ENCODE measurements at regions not wholly inside any gene's neighbourhood (a gene's known extent, or its start where the extent isn't known, plus 50 kb on each side); places are given as distances from the start of the nearest gene placed in this dataset.

- no peak overlapping the region for H3K9ac ChIP-seq (ENCODE audit: insufficient read length)
Measured at GRCh38 chr10:7491949-7492659, 81.3 kb upstream of the SFMBT2 start.

GRCh38 chr10:7491230-7491629, 80.4 kb upstream of the SFMBT2 start:
- TF ChIP-seq FOXP2 (optimal IDR thresholded peaks at IDR 0.05; ENCODE audit: control extremely low read depth, extremely low read length, insufficient read depth): no peak
- no peak for TF ChIP-seq EZH2 (IDR thresholded peaks at IDR 0.05)
- no peak for TF ChIP-seq POLR2AphosphoS5 (IDR thresholded peaks at IDR 0.05; ENCODE audit: borderline replicate concordance, low read depth, low read length)
- Histone ChIP-seq H3K9me3 (ENCODE audit: low read depth, low read length) (no peaks in the 10 kb centered on the region), H3K27ac (no peak overlapping the region), H3K9ac (ENCODE audit: insufficient read length) (no peak overlapping the region), H3K36me3 (ENCODE audit: insufficient read depth, low read length) (no peaks in the 10 kb centered on the region), H3K4me3 (no peak overlapping the region)
- DNase-seq (ENCODE audit: low read depth, low spot score): no peak

More at GRCh38 chr10:7491949-7492659, 81.3 kb upstream of the SFMBT2 start:
- TF ChIP-seq POLR2AphosphoS5 (IDR thresholded peaks at IDR 0.05; ENCODE audit: borderline replicate concordance, low read depth, low read length) (no peak), EZH2 (IDR thresholded peaks at IDR 0.05) (no peak), FOXP2 (optimal IDR thresholded peaks at IDR 0.05; ENCODE audit: control extremely low read depth, extremely low read length, insufficient read depth) (no peak)
- no peak overlapping the region for H3K27ac ChIP-seq
- DNase-seq (ENCODE audit: low read depth, low spot score): no peak
- no peak overlapping the region for H3K4me3 ChIP-seq
- H3K36me3 ChIP-seq (ENCODE audit: insufficient read depth, low read length): no peaks in the 10 kb centered on the region
- no peaks in the 10 kb centered on the region for H3K9me3 ChIP-seq (ENCODE audit: low read depth, low read length)

- TF ChIP-seq EZH2 (IDR thresholded peaks at IDR 0.05): no peak
- Histone ChIP-seq H3K9ac (ENCODE audit: insufficient read length) (no peak overlapping the region), H3K4me3 (no peak overlapping the region), H3K9me3 (ENCODE audit: low read depth, low read length) (no peaks in the 10 kb centered on the region), H3K36me3 (ENCODE audit: insufficient read depth, low read length) (no peaks in the 10 kb centered on the region), H3K27ac (no peak overlapping the region)
- no peak for DNase-seq (ENCODE audit: low read depth, low spot score)
Measured at GRCh38 chr10:7488418-7488829, 77.6 kb upstream of the SFMBT2 start.

DNA sequence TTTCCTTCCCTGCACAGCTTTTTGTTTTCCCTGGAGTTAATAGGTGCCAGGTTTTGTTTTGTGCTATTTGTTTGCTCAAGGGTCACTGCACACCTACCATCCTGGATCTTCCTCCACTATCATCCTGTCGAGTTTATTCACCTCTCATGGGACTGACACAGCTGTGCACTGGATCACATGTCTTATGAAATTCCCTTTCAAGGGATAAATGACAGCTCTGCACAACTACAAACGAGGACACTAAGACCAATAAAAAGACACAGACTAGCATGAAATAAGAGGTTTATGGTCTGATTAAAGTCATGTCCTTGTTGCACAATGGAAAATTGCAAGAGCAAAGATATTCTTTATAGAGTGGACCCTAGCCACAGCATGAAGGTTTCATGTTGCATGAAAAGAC, 76.7 kb upstream of the SFMBT2 start:
- no peak overlapping the region for H3K27ac ChIP-seq
- TF ChIP-seq POLR2AphosphoS5 (IDR thresholded peaks at IDR 0.05; ENCODE audit: borderline replicate concordance, low read depth, low read length) (no peak), FOXP2 (optimal IDR thresholded peaks at IDR 0.05; ENCODE audit: control extremely low read depth, extremely low read length, insufficient read depth) (no peak), EZH2 (IDR thresholded peaks at IDR 0.05) (no peak)
- no peaks in the 10 kb centered on the region for H3K36me3 ChIP-seq (ENCODE audit: insufficient read depth, low read length)
- H3K4me3 ChIP-seq: no peak overlapping the region
- H3K9ac ChIP-seq (ENCODE audit: insufficient read length): no peak overlapping the region
- DNase-seq (ENCODE audit: low read depth, low spot score): no peak
- no peaks in the 10 kb centered on the region for H3K9me3 ChIP-seq (ENCODE audit: low read depth, low read length)

GRCh38 chr10:7486528-7486927, 75.7 kb upstream of the SFMBT2 start:
- no peak overlapping the region for H3K4me3 ChIP-seq
- no peaks in the 10 kb centered on the region for H3K9me3 ChIP-seq (ENCODE audit: low read depth, low read length)
- no peak for DNase-seq (ENCODE audit: low read depth, low spot score)
- no peak overlapping the region for H3K9ac ChIP-seq (ENCODE audit: insufficient read length)
- no peak overlapping the region for H3K27ac ChIP-seq
- TF ChIP-seq EZH2 (IDR thresholded peaks at IDR 0.05) (no peak), POLR2AphosphoS5 (IDR thresholded peaks at IDR 0.05; ENCODE audit: borderline replicate concordance, low read depth, low read length) (no peak), FOXP2 (optimal IDR thresholded peaks at IDR 0.05; ENCODE audit: control extremely low read depth, extremely low read length, insufficient read depth) (no peak)
- no peaks in the 10 kb centered on the region for H3K36me3 ChIP-seq (ENCODE audit: insufficient read depth, low read length)

- no peaks in the 10 kb centered on the region for H3K36me3 ChIP-seq (ENCODE audit: insufficient read depth, low read length)
- no peak overlapping the region for H3K27ac ChIP-seq
- no peak overlapping the region for H3K9ac ChIP-seq (ENCODE audit: insufficient read length)
- no peak overlapping the region for H3K4me3 ChIP-seq
- no peaks in the 10 kb centered on the region for H3K9me3 ChIP-seq (ENCODE audit: low read depth, low read length)
- DNase-seq (ENCODE audit: low read depth, low spot score): no peak
- TF ChIP-seq EZH2 (IDR thresholded peaks at IDR 0.05) (no peak), FOXP2 (optimal IDR thresholded peaks at IDR 0.05; ENCODE audit: control extremely low read depth, extremely low read length, insufficient read depth) (no peak), POLR2AphosphoS5 (IDR thresholded peaks at IDR 0.05; ENCODE audit: borderline replicate concordance, low read depth, low read length) (no peak)
Measured at GRCh38 chr10:7485799-7486198, 75.0 kb upstream of the SFMBT2 start.

DNA sequence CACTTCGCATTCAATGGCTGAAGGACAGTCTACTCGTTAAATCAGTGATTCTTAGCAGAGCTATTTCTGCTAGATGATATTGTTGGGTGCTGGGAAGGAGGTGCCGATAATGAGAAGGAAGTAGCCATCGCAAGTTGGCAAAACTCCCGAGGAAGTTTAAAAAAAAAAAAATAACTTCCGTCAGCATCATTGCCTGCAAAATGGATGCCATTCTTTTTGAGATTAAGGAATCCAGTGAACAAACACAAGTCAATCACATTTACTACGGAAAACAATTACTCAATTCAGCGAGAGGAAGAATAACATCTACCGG, 74.4 kb upstream of the SFMBT2 start:
- H3K9ac ChIP-seq (ENCODE audit: insufficient read length): no peak overlapping the region
- no peak overlapping the region for H3K4me3 ChIP-seq
- no peak for DNase-seq (ENCODE audit: low read depth, low spot score)

DNA sequence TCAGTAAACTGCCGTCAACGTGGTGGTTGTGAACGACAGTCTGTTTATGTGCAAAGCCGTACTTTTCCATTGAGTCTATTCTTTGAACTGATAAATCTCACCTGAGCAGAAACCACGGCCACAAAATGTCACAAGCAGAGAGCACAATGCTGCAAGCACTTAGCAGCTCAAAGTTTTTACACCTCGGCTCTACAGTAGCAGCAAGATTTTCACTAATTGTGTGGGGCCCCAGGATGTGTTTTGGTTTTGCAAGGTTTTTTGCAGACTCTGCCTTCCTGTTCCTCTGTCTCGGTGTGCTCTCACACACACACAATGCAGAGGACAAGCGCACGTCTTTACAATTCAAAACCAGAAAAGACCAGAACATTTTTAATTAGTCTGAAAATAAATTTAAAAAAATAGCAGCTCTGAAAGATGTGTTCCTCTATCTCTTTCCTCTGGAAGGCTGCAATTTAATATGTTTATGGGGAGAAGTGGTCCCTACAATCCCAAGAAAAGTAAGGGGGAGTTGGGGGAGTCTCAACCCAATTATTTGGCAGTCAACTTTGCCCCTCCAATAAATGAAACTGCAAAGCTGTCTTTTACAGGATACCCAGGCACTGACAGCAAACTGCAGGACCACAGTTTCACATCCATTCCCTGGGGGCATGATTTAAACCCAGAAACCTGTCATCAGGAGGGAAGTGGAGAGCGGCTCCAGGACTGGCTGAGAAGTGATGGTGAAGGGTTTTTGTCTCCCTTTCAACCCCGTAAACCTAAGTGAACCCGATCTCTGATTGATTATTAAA, 73.8 kb upstream of the SFMBT2 start:
- no peak overlapping the region for H3K9ac ChIP-seq (ENCODE audit: insufficient read length)
- H3K27ac ChIP-seq: no peak overlapping the region
- no peaks in the 10 kb centered on the region for H3K9me3 ChIP-seq (ENCODE audit: low read depth, low read length)
- no peaks in the 10 kb centered on the region for H3K36me3 ChIP-seq (ENCODE audit: insufficient read depth, low read length)
- no peak for DNase-seq (ENCODE audit: low read depth, low spot score)
- H3K4me3 ChIP-seq: no peak overlapping the region
- TF ChIP-seq FOXP2 (optimal IDR thresholded peaks at IDR 0.05; ENCODE audit: control extremely low read depth, extremely low read length, insufficient read depth): no peak
- no peak for TF ChIP-seq EZH2 (IDR thresholded peaks at IDR 0.05)
- TF ChIP-seq POLR2AphosphoS5 (IDR thresholded peaks at IDR 0.05; ENCODE audit: borderline replicate concordance, low read depth, low read length): no peak

More for the DNA sequence above, 74.4 kb upstream of the SFMBT2 start:
- no peak for TF ChIP-seq POLR2AphosphoS5 (IDR thresholded peaks at IDR 0.05; ENCODE audit: borderline replicate concordance, low read depth, low read length)
- no peak for TF ChIP-seq EZH2 (IDR thresholded peaks at IDR 0.05)
- TF ChIP-seq FOXP2 (optimal IDR thresholded peaks at IDR 0.05; ENCODE audit: control extremely low read depth, extremely low read length, insufficient read depth): no peak
- Histone ChIP-seq H3K27ac (no peak overlapping the region), H3K9me3 (ENCODE audit: low read depth, low read length) (no peaks in the 10 kb centered on the region), H3K36me3 (ENCODE audit: insufficient read depth, low read length) (no peaks in the 10 kb centered on the region)

Measured in SK-N-MC (cell line).